ENCODE measurements at regions not wholly inside any gene's neighbourhood (a gene's known extent, or its start where the extent isn't known, plus 50 kb on each side); places are given as distances from the start of the nearest gene placed in this dataset.

GRCh38 chr13:36549126-36549702 lies 116.9 kb downstream of the CCNA1 start:
- no peak for TF ChIP-seq CTCF (IDR thresholded peaks at IDR 0.05; ENCODE audit: control insufficient read depth, insufficient read depth, low read depth, low read length, missing control alignments)
- DNase-seq (ENCODE audit: low read depth): no peak
- H3K4me3 ChIP-seq (ENCODE audit: control insufficient read depth, low read depth, low read length): no peak overlapping the region

GRCh38 chr13:36549755-36550154 lies 117.5 kb downstream of the CCNA1 start:
- TF ChIP-seq CTCF (IDR thresholded peaks at IDR 0.05; ENCODE audit: control insufficient read depth, insufficient read depth, low read depth, low read length, missing control alignments): no peak
- no peak for DNase-seq (ENCODE audit: low read depth)
- H3K4me3 ChIP-seq (ENCODE audit: control insufficient read depth, low read depth, low read length): no peak overlapping the region

- H3K4me3 ChIP-seq (ENCODE audit: control insufficient read depth, low read depth, low read length): no peak overlapping the region
- no peak for TF ChIP-seq CTCF (IDR thresholded peaks at IDR 0.05; ENCODE audit: control insufficient read depth, insufficient read depth, low read depth, low read length, missing control alignments)
- DNase-seq (ENCODE audit: low read depth): no peak
These were observed 117.9 kb downstream of the CCNA1 start for GRCh38 chr13:36550177-36550576.

GRCh38 chr13:36551445-36551844 lies 119.2 kb downstream of the CCNA1 start:
- no peak overlapping the region for H3K4me3 ChIP-seq (ENCODE audit: control insufficient read depth, low read depth, low read length)
- DNase-seq (ENCODE audit: low read depth): no peak
- no peak for TF ChIP-seq CTCF (IDR thresholded peaks at IDR 0.05; ENCODE audit: control insufficient read depth, insufficient read depth, low read depth, low read length, missing control alignments)

GRCh38 chr13:36552334-36552733 lies 120.0 kb downstream of the CCNA1 start:
- no peak overlapping the region for H3K4me3 ChIP-seq (ENCODE audit: control insufficient read depth, low read depth, low read length)
- no peak for TF ChIP-seq CTCF (IDR thresholded peaks at IDR 0.05; ENCODE audit: control insufficient read depth, insufficient read depth, low read depth, low read length, missing control alignments)
- no peak for DNase-seq (ENCODE audit: low read depth)

- no peak for TF ChIP-seq CTCF (IDR thresholded peaks at IDR 0.05; ENCODE audit: control insufficient read depth, insufficient read depth, low read depth, low read length, missing control alignments)
- no peak for DNase-seq (ENCODE audit: low read depth)
These were observed 120.3 kb upstream of the SERTM1 start for GRCh38 chr13:36553491-36553890.

More at GRCh38 chr13:36553491-36553890, 120.3 kb upstream of the SERTM1 start:
- H3K4me3 ChIP-seq (ENCODE audit: control insufficient read depth, low read depth, low read length): no peak overlapping the region
